ENCODE measurements at regions not wholly inside any gene's neighbourhood (a gene's known extent, or its start where the extent isn't known, plus 50 kb on each side); places are given as distances from the start of the nearest gene placed in this dataset.
"Not testable (repeated sequence)": the region's sequence is repeated elsewhere in the genome, so short reads cannot be mapped to it uniquely, and the experiment has no call there.

DNA sequence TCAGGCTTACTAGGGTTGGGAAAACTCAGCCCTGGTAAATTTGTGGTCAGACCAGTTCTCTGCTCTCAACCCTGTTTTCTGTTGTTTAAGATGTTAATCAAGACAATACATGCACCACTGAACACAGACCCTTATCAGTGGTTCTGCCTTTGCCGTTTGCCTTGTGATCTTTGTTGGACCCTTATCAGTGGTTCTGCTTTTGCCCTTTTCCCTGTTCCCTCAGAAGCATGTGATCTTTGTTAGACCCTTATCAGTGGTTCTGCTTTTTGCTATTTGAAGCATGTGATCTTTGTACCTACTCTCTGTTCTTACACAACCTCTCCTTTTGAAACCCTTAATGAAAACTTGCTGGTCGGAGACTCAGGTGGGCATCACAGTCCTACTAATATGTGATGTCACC, 133.9 kb upstream of the NBPF11 start:
- TF ChIP-seq, protein P1, sequence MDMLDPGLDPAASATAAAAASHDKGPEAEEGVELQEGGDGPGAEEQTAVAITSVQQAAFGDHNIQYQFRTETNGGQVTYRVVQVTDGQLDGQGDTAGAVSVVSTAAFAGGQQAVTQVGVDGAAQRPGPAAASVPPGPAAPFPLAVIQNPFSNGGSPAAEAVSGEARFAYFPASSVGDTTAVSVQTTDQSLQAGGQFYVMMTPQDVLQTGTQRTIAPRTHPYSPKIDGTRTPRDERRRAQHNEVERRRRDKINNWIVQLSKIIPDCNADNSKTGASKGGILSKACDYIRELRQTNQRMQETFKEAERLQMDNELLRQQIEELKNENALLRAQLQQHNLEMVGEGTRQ (IDR thresholded peaks at IDR 0.05; ENCODE audit: borderline replicate concordance, low read depth, low read length) = not testable (repeated sequence)
- TF ChIP-seq, protein P2, sequence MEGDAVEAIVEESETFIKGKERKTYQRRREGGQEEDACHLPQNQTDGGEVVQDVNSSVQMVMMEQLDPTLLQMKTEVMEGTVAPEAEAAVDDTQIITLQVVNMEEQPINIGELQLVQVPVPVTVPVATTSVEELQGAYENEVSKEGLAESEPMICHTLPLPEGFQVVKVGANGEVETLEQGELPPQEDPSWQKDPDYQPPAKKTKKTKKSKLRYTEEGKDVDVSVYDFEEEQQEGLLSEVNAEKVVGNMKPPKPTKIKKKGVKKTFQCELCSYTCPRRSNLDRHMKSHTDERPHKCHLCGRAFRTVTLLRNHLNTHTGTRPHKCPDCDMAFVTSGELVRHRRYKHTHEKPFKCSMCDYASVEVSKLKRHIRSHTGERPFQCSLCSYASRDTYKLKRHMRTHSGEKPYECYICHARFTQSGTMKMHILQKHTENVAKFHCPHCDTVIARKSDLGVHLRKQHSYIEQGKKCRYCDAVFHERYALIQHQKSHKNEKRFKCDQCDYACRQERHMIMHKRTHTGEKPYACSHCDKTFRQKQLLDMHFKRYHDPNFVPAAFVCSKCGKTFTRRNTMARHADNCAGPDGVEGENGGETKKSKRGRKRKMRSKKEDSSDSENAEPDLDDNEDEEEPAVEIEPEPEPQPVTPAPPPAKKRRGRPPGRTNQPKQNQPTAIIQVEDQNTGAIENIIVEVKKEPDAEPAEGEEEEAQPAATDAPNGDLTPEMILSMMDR (IDR thresholded peaks at IDR 0.05) = not testable (repeated sequence)
- not testable (repeated sequence) for TF ChIP-seq TAF1 (IDR thresholded peaks at IDR 0.05; ENCODE audit: borderline replicate concordance, low read depth, low read length); EZH2phosphoT487 (IDR thresholded peaks at IDR 0.05; ENCODE audit: borderline replicate concordance, low read depth); RXRA (IDR thresholded peaks at IDR 0.05; ENCODE audit: borderline replicate concordance, low read depth); YY1 (IDR thresholded peaks at IDR 0.05; ENCODE audit: low read depth); JUND (IDR thresholded peaks at IDR 0.05); SIN3A (IDR thresholded peaks at IDR 0.05; ENCODE audit: borderline replicate concordance, low read depth, low read length); SMC3 (IDR thresholded peaks at IDR 0.05; ENCODE audit: low read depth, low read length); NRF1 (IDR thresholded peaks at IDR 0.05; ENCODE audit: low read depth, low read length); RCOR1 (IDR thresholded peaks at IDR 0.05; ENCODE audit: low read length); POLR2AphosphoS5 (IDR thresholded peaks at IDR 0.05; ENCODE audit: low read depth, low read length)

Data from SK-N-SH (cell line).